Keratinocyte (primary cell): ENCODE measurements at regions not wholly inside any gene's neighbourhood (a gene's known extent, or its start where the extent isn't known, plus 50 kb on each side); places are given as distances from the start of the nearest gene placed in this dataset.

Experiments used
- DNase-seq: peaks from one replicate; pipeline ENCODE4 v3.0.0-alpha.2; 2011; ENCODE audit warnings: low read depth, missing footprints, low spot score
- FAIRE-seq: peaks from 2 replicates; lab custom pipeline; 2011; peaks lifted over from hg19 to GRCh38; lab: Jason Lieb, UNC
- H2AFZ ChIP-seq: 2 replicates; pipeline ENCODE4 v1.6.0; 2012; ENCODE audit warnings: low read length, control low read depth, inconsistent platforms; ENCODE audit not compliant: control insufficient read depth
- H3K27ac ChIP-seq: 2 replicates; pipeline ENCODE4 v1.5.1; 2011; ENCODE audit warnings: low read length; ENCODE audit not compliant: control insufficient read depth, insufficient read depth
- H3K27me3 ChIP-seq: 3 replicates; pipeline ENCODE4 v1.6.0; 2011; ENCODE audit warnings: low read length; ENCODE audit not compliant: control insufficient read depth, insufficient read depth; ENCODE audit errors: extremely low read depth
- H3K36me3 ChIP-seq, 2 experiments: 2 replicates in 1 of 2; 3 replicates in 1 of 2; pipeline ENCODE4 v1.5.1; 2011; ENCODE audit warnings: low read length in 2 of 2, mild to moderate bottlenecking in 1 of 2; ENCODE audit not compliant: control insufficient read depth in 2 of 2, insufficient read depth in 2 of 2; ENCODE audit errors: extremely low read depth in 1 of 2
- H3K4me1 ChIP-seq: 3 replicates; pipeline ENCODE4 v1.5.1; 2011; ENCODE audit warnings: low read length; ENCODE audit not compliant: control insufficient read depth, insufficient read depth; ENCODE audit errors: extremely low read depth
- H3K4me2 ChIP-seq: 3 replicates; pipeline ENCODE4 v1.6.0; 2011; ENCODE audit warnings: low read depth, low read length; ENCODE audit not compliant: control insufficient read depth, insufficient read depth; ENCODE audit errors: extremely low read depth
- H3K4me3 ChIP-seq, 3 experiments: fragments of 200-600 bp in 1 of 3; sonication (generic) in 1 of 3; 2 replicates in 2 of 3; 3 replicates in 1 of 3; pipeline ENCODE4 v1.5.1; 2011 to 2016; ENCODE audit warnings: low read length in 3 of 3, mild to moderate bottlenecking in 3 of 3, control low read depth in 2 of 3, inconsistent platforms in 1 of 3, low read depth in 1 of 3, mixed read lengths in 1 of 3, mixed run types in 1 of 3, moderate library complexity in 1 of 3; ENCODE audit not compliant: control insufficient read depth in 2 of 3, insufficient read depth in 2 of 3; ENCODE audit errors: extremely low read depth in 1 of 3
- H3K79me2 ChIP-seq: 2 replicates; pipeline ENCODE4 v1.6.0; 2012; ENCODE audit warnings: low read length; ENCODE audit not compliant: control insufficient read depth, insufficient read depth
- H3K9ac ChIP-seq: 3 replicates; pipeline ENCODE4 v1.6.0; 2011; ENCODE audit warnings: low read length; ENCODE audit not compliant: control insufficient read depth, insufficient read depth; ENCODE audit errors: extremely low read depth
- H3K9me1 ChIP-seq: 3 replicates; pipeline ENCODE4 v1.6.0; 2011; ENCODE audit warnings: low read length; ENCODE audit not compliant: control insufficient read depth, insufficient read depth; ENCODE audit errors: extremely low read depth
- H3K9me3 ChIP-seq: 2 replicates; pipeline ENCODE4 v1.5.1; 2012; ENCODE audit warnings: low read depth, low read length; ENCODE audit not compliant: control insufficient read depth
- H4K20me1 ChIP-seq: 3 replicates; pipeline ENCODE4 v1.6.0; 2011; ENCODE audit warnings: low read length; ENCODE audit not compliant: control insufficient read depth, insufficient read depth; ENCODE audit errors: extremely low read depth
- CTCF ChIP-seq, 3 experiments: IDR thresholded peaks in 1 of 3; conservative IDR thresholded peaks in 1 of 3; optimal IDR thresholded peaks in 1 of 3; 2 replicates in 2 of 3; 3 replicates in 1 of 3; pipeline versions ENCODE3 to v1.5.1; 2011; ENCODE audit warnings: low read length in 3 of 3, mild to moderate bottlenecking in 3 of 3, moderate library complexity in 2 of 3, control low read depth in 1 of 3, inconsistent platforms in 1 of 3; ENCODE audit not compliant: insufficient read depth in 2 of 3; ENCODE audit errors: extremely low read depth in 1 of 3
- EZH2 ChIP-seq: IDR thresholded peaks from one replicate; pipeline ENCODE4 v1.6.1; 2012; ENCODE audit warnings: inconsistent platforms, mild to moderate bottlenecking, low read length, moderate library complexity
- dilution Hi-C: fragments of 300-500 bp; cut with MboI; formaldehyde crosslinking; loops from one replicate; pipeline ENCODE4 v1.7.0; 2020; ENCODE audit warnings: low sequenced_read_pairs; ENCODE audit not compliant: extremely low pct_ligation_motif_present

DNA sequence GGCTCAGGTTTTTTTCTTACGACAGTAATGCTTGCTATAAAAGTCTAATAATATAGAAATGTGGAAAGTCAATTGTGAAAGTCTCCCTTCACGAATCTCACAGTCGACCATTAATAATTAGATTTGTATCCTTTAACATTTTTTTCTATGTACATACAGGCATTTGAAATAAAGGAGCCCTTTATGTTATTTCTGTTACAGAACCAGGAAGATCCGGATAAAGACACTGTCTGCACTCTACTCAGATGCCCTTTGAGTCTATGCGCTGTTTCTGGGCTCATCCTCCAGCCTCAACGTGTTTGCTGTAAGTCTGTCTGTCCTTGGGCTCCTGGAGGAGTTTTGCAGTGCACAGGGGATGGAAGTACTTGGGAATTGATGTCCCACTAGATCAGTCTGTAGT, 212.2 kb upstream of the ATP2B1 start:
- dilution Hi-C loops = no loop called here
- no peaks in the 10 kb centered on the region for H3K9me3 ChIP-seq
- H3K9me1 ChIP-seq = no peaks in the 10 kb centered on the region
- H4K20me1 ChIP-seq = no peaks in the 10 kb centered on the region
- TF ChIP-seq CTCF (optimal IDR thresholded peaks at IDR 0.05 in 1 of 3, IDR thresholded peaks at IDR 0.05 in 1 of 3, conservative IDR thresholded peaks at IDR 0.05 in 1 of 3; ENCODE audit: extremely low read depth in 1 of 3, insufficient read depth in 2 of 3, low read length in 3 of 3) (no peak), EZH2 (no peak)
- H3K4me1 ChIP-seq = no peaks in the 10 kb centered on the region
- H3K27me3 ChIP-seq = no peaks in the 10 kb centered on the region
- H3K4me3 ChIP-seq = no peak overlapping the region
- no peak for FAIRE-seq
- no peaks in the 10 kb centered on the region for H3K79me2 ChIP-seq
- H3K9ac ChIP-seq = no peak overlapping the region
- no peak overlapping the region for H2AFZ ChIP-seq
- no peak overlapping the region for H3K27ac ChIP-seq
- no peak for DNase-seq
- H3K36me3 ChIP-seq = no peaks in the 10 kb centered on the region
- no peak overlapping the region for H3K4me2 ChIP-seq

- Histone ChIP-seq H3K27ac (no peak overlapping the region), H3K9me3 (no peaks in the 10 kb centered on the region), H3K4me1 (no peaks in the 10 kb centered on the region), H3K27me3 (no peaks in the 10 kb centered on the region), H4K20me1 (no peaks in the 10 kb centered on the region), H3K4me2 (no peak overlapping the region), H3K9me1 (no peaks in the 10 kb centered on the region), H3K79me2 (no peaks in the 10 kb centered on the region), H2AFZ (no peak overlapping the region), H3K36me3 (no peaks in the 10 kb centered on the region), H3K4me3 (no peak overlapping the region), H3K9ac (no peak overlapping the region)
- no peak for TF ChIP-seq EZH2
- TF ChIP-seq CTCF (optimal IDR thresholded peaks at IDR 0.05 in 1 of 3, IDR thresholded peaks at IDR 0.05 in 1 of 3, conservative IDR thresholded peaks at IDR 0.05 in 1 of 3; ENCODE audit: extremely low read depth in 1 of 3, insufficient read depth in 2 of 3, low read length in 3 of 3) = no peak
- dilution Hi-C loops = no loop called here
- DNase-seq = no peak
- FAIRE-seq = no peak
These were observed 210.7 kb upstream of the ATP2B1 start for GRCh38 chr12:89919241-89919906.
